Uterus (tissue), 3 donors: ENCODE measurements at regions not wholly inside any gene's neighbourhood (a gene's known extent, or its start where the extent isn't known, plus 50 kb on each side); places are given as distances from the start of the nearest gene placed in this dataset.

Experiments used
- DNase-seq, 2 donors: peaks; one replicate each; pipeline ENCODE4 v3.0.0-alpha.2; 2019 to 2020
- H3K27ac ChIP-seq, 2 donors: fragments of 200-600 bp; sonication (generic); 1 replicate in 1 of 2; 2 replicates in 1 of 2; pipeline ENCODE4 v1.5.1; 2016 to 2018
- H3K27me3 ChIP-seq, 2 donors: fragments of 200-600 bp; sonication (generic); one replicate each; pipeline ENCODE4 v1.5.1; 2018 to 2019; ENCODE audit warnings: control low read depth in 1 of 2
- H3K36me3 ChIP-seq, 2 donors: fragments of 200-600 bp; sonication (generic); one replicate each; pipeline ENCODE4 v1.5.1; 2019; ENCODE audit warnings: control low read depth in 1 of 2
- H3K4me1 ChIP-seq, 2 donors: fragments of 200-600 bp; sonication (generic); one replicate each; pipeline ENCODE4 v1.5.1; 2018 to 2019; ENCODE audit warnings: control low read depth in 1 of 2
- H3K4me3 ChIP-seq, 2 donors: fragments of 200-600 bp; sonication (generic); 1 replicate in 1 of 2; 2 replicates in 1 of 2; pipeline ENCODE4 v1.5.1; 2018 to 2019; ENCODE audit warnings: mild to moderate bottlenecking in 1 of 2
- H3K9me3 ChIP-seq, 2 donors: fragments of 200-600 bp; sonication (generic); one replicate each; pipeline ENCODE4 v1.5.1; 2019; ENCODE audit warnings: control low read depth in 1 of 2
- CTCF ChIP-seq, 4 experiments: fragments of 200-600 bp in 2 of 4; fragments of 450-650 bp in 2 of 4; sonication (generic) in 2 of 4; IDR thresholded peaks; one replicate each; pipeline ENCODE4 v1.5.1; 2016 to 2019; ENCODE audit warnings: antibody characterized with exemption in 4 of 4, mild to moderate bottlenecking in 2 of 4, moderate library complexity in 1 of 4
- POLR2A ChIP-seq, 2 donors: fragments of 450-650 bp; IDR thresholded peaks; one replicate each; pipeline ENCODE4 v1.6.1; 2016; ENCODE audit warnings: antibody characterized with exemption in 2 of 2, mild to moderate bottlenecking in 1 of 2, moderate library complexity in 1 of 2
- intact Hi-C: fragments of 100-400 bp; cut with DNase I; formaldehyde crosslinking; loops from one replicate; pipeline ENCODE4 v1.15.1; 2023; ENCODE audit warnings: low total_unique reads
- donor health status: DM: yes; HTN: yes; CAD: no.

GRCh38 chr20:19125508-19125907 lies 86.9 kb upstream of the SLC24A3 start:
- intact Hi-C loops = no loop called here
- no peak for TF ChIP-seq POLR2A (IDR thresholded peaks at IDR 0.05)
- TF ChIP-seq CTCF (IDR thresholded peaks at IDR 0.05) = no peak
- H3K27me3 ChIP-seq = no peaks in the 10 kb centered on the region

GRCh38 chr20:19129306-19129705 lies 83.1 kb upstream of the SLC24A3 start:
- H3K27ac ChIP-seq = no peak overlapping the region
- intact Hi-C loops = no loop called here
- no peak for DNase-seq

More at GRCh38 chr20:19125508-19125907, 86.9 kb upstream of the SLC24A3 start:
- no peak overlapping the region for H3K27ac ChIP-seq
- H3K4me1 ChIP-seq = no peaks in the 10 kb centered on the region
- DNase-seq = no peak
- H3K36me3 ChIP-seq = no peaks in the 10 kb centered on the region
- no peak overlapping the region for H3K4me3 ChIP-seq
- no peaks in the 10 kb centered on the region for H3K9me3 ChIP-seq

GRCh38 chr20:19129976-19130612 lies 82.3 kb upstream of the SLC24A3 start:
- Histone ChIP-seq H3K4me1 (no peaks in the 10 kb centered on the region), H3K9me3 (no peaks in the 10 kb centered on the region), H3K4me3 (no peak overlapping the region), H3K27me3 (no peaks in the 10 kb centered on the region), H3K27ac (peak overlapping the region in 1 of 2 donors; percentile 10), H3K36me3 (no peaks in the 10 kb centered on the region)
- intact Hi-C loops = no loop called here
- no peak for DNase-seq
- no peak for TF ChIP-seq CTCF (IDR thresholded peaks at IDR 0.05)
- TF ChIP-seq POLR2A (IDR thresholded peaks at IDR 0.05) = no peak

More at GRCh38 chr20:19129306-19129705, 83.1 kb upstream of the SLC24A3 start:
- Histone ChIP-seq H3K36me3 (no peaks in the 10 kb centered on the region), H3K27me3 (no peaks in the 10 kb centered on the region), H3K9me3 (no peaks in the 10 kb centered on the region), H3K4me1 (no peaks in the 10 kb centered on the region), H3K4me3 (no peak overlapping the region)
- TF ChIP-seq POLR2A (IDR thresholded peaks at IDR 0.05) (no peak), CTCF (IDR thresholded peaks at IDR 0.05) (no peak)

- intact Hi-C loops = no loop called here
- no peaks in the 10 kb centered on the region for H3K36me3 ChIP-seq
Measured at GRCh38 chr20:19130613-19130984, 81.8 kb upstream of the SLC24A3 start.

GRCh38 chr20:19137641-19138040 lies 74.8 kb upstream of the SLC24A3 start:
- Histone ChIP-seq H3K4me3 (no peak overlapping the region), H3K27me3 (no peaks in the 10 kb centered on the region), H3K27ac (no peak overlapping the region), H3K9me3 (no peaks in the 10 kb centered on the region), H3K36me3 (no peaks in the 10 kb centered on the region), H3K4me1 (no peaks in the 10 kb centered on the region)
- no peak for DNase-seq
- no peak for TF ChIP-seq POLR2A (IDR thresholded peaks at IDR 0.05)
- TF ChIP-seq CTCF (IDR thresholded peaks at IDR 0.05) = no peak
- intact Hi-C loops = no loop called here

More at GRCh38 chr20:19130613-19130984, 81.8 kb upstream of the SLC24A3 start:
- no peak for DNase-seq
- no peak overlapping the region for H3K27ac ChIP-seq
- no peaks in the 10 kb centered on the region for H3K4me1 ChIP-seq
- no peaks in the 10 kb centered on the region for H3K27me3 ChIP-seq
- no peak overlapping the region for H3K4me3 ChIP-seq
- TF ChIP-seq CTCF (IDR thresholded peaks at IDR 0.05) = no peak
- TF ChIP-seq POLR2A (IDR thresholded peaks at IDR 0.05) = no peak
- H3K9me3 ChIP-seq = no peaks in the 10 kb centered on the region
